HUES6 (cell line): ENCODE measurements at regions not wholly inside any gene's neighbourhood (a gene's known extent, or its start where the extent isn't known, plus 50 kb on each side); places are given as distances from the start of the nearest gene placed in this dataset.
"Not testable (repeated sequence)": the region's sequence is repeated elsewhere in the genome, so short reads cannot be mapped to it uniquely, and the experiment has no call there.

Experiments
- H3K27ac ChIP-seq: 2 replicates; pipeline ENCODE4 v1.7.0; 2013; ENCODE audit warnings: low read depth, mild to moderate bottlenecking, low read length, inconsistent platforms
- H3K27me3 ChIP-seq: 2 replicates; pipeline ENCODE4 v1.6.1; 2013; ENCODE audit warnings: low read length; ENCODE audit not compliant: control insufficient read depth, insufficient read depth
- H3K36me3 ChIP-seq: 2 replicates; pipeline ENCODE4 v1.6.1; 2013; ENCODE audit warnings: low read length; ENCODE audit not compliant: control insufficient read depth, insufficient read depth
- H3K4me1 ChIP-seq: 2 replicates; pipeline ENCODE4 v1.6.1; 2013; ENCODE audit warnings: low read length; ENCODE audit not compliant: control insufficient read depth, insufficient read depth
- H3K4me3 ChIP-seq: 2 replicates; pipeline ENCODE4 v1.5.1; 2013; ENCODE audit warnings: low read depth, low read length
- H3K9ac ChIP-seq: one replicate; pipeline ENCODE4 v1.6.1; 2013; ENCODE audit warnings: mild to moderate bottlenecking, low read length
- H3K9me3 ChIP-seq: 2 replicates; pipeline ENCODE4 v1.6.1; 2013; ENCODE audit warnings: low read depth, low read length; ENCODE audit not compliant: control insufficient read depth, insufficient read depth

DNA sequence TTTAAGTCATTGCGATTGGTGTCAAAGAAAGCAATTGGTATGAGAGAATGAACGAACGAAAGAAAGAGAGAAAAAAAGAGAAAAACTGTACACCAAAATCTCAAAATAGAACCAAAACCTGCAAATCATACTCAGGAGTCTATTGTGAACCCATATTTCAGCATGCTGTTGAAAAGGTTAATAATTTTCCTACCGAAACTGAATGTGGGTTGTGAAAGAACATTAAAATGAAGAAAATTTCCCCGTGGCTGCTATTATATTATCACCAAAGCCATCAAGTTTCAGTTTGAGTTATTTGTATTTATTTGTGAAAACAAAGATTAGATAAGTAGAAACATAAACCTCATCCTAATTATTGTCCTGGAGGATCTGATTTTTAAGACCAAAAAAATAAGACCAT, 315.7 kb downstream of the BCL2L11 start:
- not testable (repeated sequence) for H3K9me3 ChIP-seq, H3K27me3 ChIP-seq, H3K27ac ChIP-seq, H3K4me1 ChIP-seq, H3K9ac ChIP-seq, H3K4me3 ChIP-seq, H3K36me3 ChIP-seq

DNA sequence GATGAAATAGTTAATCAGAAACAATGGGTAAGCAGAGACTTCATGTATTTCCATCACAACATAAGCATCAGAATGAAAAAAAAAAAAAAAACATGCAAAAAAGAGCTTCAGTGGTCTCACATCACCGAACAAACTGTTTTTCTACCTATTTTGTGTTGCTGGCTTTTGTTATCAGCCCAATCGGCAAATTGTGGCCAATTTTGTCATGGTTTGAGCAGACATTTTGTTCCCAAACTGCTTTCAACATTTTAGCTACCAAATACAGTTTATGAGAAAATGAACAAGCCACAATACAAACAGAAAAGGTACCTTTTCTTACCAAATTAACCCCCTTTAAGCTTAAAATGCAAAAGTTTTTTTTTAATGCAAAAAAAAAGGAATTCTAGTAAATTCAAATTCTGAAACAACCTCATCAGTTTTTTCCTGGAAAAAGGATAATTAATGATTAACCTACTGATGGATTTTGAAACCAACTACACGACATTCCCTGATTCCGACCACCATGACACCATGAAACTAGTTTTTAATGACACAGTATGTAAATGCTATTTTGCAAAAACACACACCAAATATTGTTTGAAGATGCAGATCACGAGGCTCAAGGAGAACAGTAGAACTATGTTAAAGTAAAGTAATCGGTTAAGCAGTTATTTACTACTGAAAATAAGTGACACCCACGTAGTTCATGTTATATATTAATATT, 316.7 kb downstream of the BCL2L11 start:
- H3K9me3 ChIP-seq, H3K36me3 ChIP-seq, H3K4me3 ChIP-seq, H3K4me1 ChIP-seq, H3K27ac ChIP-seq, H3K27me3 ChIP-seq, H3K9ac ChIP-seq: not testable (repeated sequence)

DNA sequence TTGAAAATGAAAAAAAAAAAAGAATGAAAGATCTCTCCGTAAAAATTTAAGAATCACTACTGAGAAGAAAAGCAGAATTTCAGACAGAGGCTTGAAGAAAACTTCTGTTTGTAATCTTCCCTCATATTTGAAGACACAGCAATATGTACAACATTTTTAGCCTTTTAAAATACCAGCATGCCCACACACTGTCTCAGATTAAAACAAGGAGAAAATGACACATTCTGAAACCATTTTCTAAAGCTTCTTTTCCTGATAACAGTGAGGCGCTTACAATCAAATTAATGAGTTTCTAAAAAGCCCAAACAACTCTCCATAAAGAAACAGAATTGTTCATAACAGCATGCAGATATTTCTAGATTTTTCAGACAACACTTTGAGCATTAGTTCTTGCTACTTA, 317.4 kb downstream of the BCL2L11 start:
- not testable (repeated sequence) for H3K27ac ChIP-seq, H3K9ac ChIP-seq, H3K36me3 ChIP-seq, H3K27me3 ChIP-seq, H3K4me3 ChIP-seq, H3K4me1 ChIP-seq, H3K9me3 ChIP-seq

DNA sequence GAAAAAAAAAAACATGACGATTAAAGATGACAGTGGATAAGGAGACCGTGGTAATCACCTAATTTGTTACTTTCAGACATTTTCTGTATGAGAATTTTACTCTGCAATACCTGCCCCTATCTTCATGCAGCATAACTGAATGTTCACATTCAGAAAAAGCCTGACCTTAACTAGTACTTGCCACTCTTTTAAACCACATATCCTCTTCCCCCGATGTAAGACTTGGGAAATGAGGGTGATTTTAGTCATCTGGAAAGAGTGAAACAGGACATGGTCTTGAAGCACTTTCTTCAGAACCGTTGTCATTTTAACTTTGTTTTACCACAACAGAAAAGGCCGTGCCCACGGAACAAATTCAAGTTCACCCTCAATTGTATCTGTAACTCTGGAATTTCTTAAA, 318.5 kb downstream of the BCL2L11 start:
- not testable (repeated sequence) for H3K9ac ChIP-seq

DNA sequence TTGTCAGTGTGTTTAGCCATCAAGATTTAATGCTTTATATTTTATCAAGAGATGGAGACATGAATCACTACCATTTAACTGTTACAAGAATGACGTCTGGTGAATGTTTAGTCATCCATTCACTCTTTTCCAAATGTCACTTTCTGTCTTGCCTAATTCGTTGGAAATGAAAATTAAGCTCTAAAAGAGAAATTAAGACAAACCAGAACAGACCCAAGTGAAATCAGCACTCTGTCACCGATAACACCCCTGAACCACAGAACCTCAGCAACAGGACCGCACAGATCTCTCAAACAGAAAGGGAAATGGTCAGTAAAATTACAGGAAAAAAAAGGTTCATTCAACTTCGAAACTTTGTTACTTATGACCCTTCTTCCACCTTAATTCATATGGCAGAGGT, 320.9 kb downstream of the BCL2L11 start:
- H3K4me1 ChIP-seq, H3K36me3 ChIP-seq, H3K4me3 ChIP-seq, H3K27ac ChIP-seq, H3K27me3 ChIP-seq, H3K9me3 ChIP-seq, H3K9ac ChIP-seq: not testable (repeated sequence)

More for the DNA sequence above, 318.5 kb downstream of the BCL2L11 start:
- not testable (repeated sequence) for H3K36me3 ChIP-seq, H3K27me3 ChIP-seq, H3K4me1 ChIP-seq, H3K27ac ChIP-seq, H3K4me3 ChIP-seq, H3K9me3 ChIP-seq

DNA sequence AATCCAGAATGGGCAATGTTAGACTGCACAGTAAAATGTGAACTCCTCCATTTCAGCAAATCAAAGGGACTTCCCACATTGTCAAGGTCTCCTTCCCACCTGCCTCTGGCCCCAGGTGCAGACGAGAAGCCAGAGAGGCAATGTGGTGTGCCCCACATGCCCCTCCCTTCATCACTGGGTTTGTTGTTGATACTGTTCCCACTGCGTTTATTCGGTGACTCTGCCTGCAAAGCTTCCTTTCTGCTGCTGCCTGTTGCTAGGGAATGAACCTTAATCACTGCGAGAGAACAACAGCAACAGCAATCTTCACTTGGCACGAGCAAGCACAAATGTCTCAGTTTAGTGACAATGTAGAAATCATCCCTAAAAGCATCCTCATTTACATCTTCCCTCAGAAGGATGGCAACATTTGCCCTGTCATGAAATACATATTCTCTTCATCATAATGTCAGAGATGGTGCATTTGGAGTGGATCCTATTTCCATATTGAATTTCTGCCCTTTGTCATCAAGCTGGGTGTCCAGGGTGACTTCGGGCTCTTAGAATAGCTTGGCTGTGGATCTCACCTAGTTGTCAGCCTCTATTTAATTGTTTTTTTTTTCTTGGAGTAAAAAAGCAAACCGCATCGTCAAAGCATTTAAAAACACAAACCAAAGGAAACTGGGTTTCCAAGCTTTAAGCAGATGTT, 322.2 kb downstream of the BCL2L11 start:
- H3K36me3 ChIP-seq, H3K4me1 ChIP-seq, H3K4me3 ChIP-seq, H3K9ac ChIP-seq, H3K9me3 ChIP-seq, H3K27ac ChIP-seq, H3K27me3 ChIP-seq: not testable (repeated sequence)

DNA sequence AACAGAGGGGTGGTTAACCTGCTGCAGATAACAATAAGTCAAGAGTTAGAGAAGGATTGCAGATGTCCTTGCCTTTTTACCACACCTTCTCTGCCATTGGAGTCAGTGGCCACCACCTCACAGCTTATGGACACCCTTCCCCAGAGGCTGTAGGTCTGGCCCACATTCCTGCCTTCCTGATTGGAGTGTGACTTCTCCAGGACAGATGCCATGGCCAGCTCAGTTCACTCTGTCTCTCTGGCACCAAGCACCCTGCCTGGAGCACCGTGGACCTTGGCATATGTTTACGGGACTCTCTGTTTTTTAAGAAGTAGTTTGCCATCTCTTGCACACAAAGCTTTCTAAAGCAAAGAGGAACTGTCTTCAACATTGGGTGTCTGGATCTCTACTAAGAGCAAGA, 323.8 kb downstream of the BCL2L11 start:
- not testable (repeated sequence) for H3K27ac ChIP-seq, H3K36me3 ChIP-seq, H3K9me3 ChIP-seq, H3K4me1 ChIP-seq, H3K9ac ChIP-seq, H3K4me3 ChIP-seq, H3K27me3 ChIP-seq

DNA sequence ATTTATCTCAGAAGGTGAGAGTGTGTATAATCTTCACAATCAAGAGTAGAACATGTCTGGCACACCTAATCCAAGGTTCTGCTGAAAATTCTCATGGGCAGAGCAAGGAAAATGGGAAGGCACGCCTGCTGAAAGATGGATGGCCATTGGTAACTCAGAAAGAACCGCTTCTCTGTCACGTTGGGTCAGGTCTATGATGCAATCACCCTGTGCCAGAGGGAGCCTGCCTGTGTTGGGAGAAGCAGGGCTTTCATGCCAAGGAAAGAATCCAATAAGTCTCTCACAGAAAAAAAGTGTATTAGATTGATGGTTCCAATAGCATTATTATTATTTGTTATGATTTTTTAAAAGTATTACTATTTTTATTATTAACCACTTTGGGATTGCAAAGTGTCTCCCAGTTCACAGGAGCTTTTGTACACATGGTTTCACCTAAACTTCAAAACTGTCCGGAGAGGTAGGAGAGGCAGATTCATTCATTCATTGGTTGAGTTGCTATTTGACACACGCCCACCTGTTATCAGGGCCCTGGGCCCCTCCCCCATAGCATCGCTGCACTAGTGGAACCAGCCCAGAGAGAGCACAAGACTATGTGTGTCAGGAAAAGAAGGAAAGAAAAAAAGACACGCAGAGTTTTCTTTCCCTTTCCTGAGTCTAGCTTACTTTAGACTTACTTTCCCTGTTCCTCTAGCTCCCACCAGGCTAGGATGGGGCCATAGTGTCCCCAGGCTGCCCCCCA, 324.6 kb downstream of the BCL2L11 start:
- H3K36me3 ChIP-seq, H3K4me1 ChIP-seq, H3K9ac ChIP-seq, H3K9me3 ChIP-seq, H3K27me3 ChIP-seq, H3K4me3 ChIP-seq, H3K27ac ChIP-seq: not testable (repeated sequence)

DNA sequence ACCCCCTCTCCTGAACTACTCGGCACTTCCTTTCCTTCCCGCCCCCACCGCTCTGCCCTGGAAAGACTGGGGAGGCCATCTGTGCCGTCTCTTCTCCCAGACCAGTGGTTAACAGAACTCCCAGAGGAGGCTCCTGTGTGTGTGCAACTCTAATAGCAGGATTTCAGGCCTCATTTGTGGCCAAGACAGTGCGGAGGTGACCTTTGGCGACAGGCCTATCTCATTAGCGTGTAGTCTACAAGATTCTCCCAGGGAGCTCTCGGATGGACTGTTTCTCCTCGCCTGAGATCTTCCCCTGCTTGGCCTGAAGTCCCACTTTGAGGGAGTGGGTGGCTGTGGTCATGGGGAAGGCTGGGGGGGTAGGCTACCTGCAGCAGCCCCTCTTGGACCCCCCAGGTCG, 325.2 kb downstream of the BCL2L11 start:
- not testable (repeated sequence) for H3K27me3 ChIP-seq, H3K9me3 ChIP-seq, H3K27ac ChIP-seq, H3K4me3 ChIP-seq, H3K4me1 ChIP-seq, H3K9ac ChIP-seq, H3K36me3 ChIP-seq

DNA sequence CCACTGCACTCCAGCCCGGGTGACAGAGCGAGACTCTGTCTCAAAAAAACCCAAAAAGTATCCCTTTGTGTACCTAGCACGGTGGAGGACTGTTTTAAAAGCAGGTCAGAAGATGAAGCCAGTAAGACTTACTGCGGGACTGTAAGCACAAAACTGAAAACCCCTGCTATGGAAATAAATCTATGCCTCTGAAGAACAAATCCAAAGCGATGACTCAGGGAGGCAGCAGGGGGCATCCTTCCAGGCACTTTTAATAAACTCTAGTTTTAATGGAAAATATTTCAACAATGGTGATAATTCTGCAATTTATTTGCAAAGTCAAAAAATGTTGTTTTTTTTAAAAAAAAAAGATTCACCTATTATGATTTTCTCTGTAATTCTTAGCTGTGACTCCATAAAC, 326.8 kb downstream of the BCL2L11 start:
- not testable (repeated sequence) for H3K36me3 ChIP-seq, H3K27me3 ChIP-seq, H3K27ac ChIP-seq, H3K9ac ChIP-seq, H3K4me1 ChIP-seq, H3K4me3 ChIP-seq, H3K9me3 ChIP-seq

DNA sequence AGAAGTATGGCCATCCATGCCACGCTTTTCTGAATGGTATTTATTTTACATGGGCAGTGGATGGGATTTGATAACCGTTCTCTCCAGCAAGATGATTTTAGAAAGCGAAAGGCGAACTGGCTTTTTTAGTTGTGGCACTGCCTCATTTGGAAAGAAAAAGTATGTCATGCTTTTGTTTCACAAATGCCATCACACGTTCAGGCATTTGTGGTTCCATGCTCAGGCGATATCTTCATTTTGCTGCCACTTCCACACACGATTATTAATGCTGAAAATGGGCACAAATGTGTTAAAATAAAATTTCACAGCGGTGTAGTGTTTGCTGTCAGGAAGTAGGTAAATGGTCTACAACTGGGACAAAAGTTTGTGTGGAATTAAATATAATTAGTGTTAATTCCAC, 328.1 kb downstream of the BCL2L11 start:
- not testable (repeated sequence) for H3K9me3 ChIP-seq, H3K27ac ChIP-seq, H3K4me1 ChIP-seq, H3K36me3 ChIP-seq, H3K4me3 ChIP-seq, H3K27me3 ChIP-seq, H3K9ac ChIP-seq
